NCI-H2081 (cell line): ENCODE measurements at regions not wholly inside any gene's neighbourhood (a gene's known extent, or its start where the extent isn't known, plus 50 kb on each side); places are given as distances from the start of the nearest gene placed in this dataset.
"Not testable (repeated sequence)": the region's sequence is repeated elsewhere in the genome, so short reads cannot be mapped to it uniquely, and the experiment has no call there.

Experiments used
- DNase-seq, 2 experiments: peaks; one replicate each; lab custom pipeline; 2025; lab: John Stamatoyannopoulos, UW

DNA sequence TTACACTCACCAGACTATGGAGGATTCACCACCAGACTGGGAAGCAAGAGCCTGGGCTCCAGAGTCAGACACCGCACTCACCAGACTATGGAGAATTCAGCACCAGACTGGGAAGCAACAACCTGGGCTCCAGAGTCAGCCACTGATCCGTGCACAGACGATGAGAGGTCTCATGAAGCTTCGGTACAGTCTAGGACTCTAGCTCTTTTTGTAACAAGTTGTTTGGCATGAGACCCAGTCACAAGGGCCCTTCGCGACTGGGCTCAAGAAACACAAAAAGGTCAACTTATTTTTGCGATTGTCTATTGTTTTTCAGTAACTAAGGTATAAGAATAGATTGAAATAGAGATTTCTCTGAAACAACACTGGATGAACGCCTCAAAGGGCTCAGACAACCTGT, 192.7 kb upstream of the ADAMTSL1 start:
- DNase-seq = no peak

DNA sequence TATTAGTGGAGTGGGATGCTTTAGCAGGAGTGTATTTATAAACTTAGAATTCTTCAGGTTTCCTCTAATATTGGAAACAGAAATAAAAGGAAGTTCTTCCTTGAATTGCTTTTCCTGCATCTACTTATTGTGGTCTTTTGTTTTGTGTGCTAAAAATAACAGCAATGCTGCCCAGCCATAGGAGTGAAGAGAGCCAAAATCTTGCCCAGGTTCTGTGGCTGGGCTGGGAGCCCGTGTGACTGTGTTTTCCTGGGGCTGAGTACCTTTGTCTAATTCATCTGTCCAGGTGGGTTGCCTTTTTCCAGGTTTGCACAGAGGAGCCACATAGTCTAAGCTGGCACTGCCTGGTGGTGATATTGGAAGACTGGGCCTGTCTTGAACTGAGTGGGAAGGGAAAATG, 179.7 kb upstream of the ADAMTSL1 start:
- DNase-seq = no peak

DNA sequence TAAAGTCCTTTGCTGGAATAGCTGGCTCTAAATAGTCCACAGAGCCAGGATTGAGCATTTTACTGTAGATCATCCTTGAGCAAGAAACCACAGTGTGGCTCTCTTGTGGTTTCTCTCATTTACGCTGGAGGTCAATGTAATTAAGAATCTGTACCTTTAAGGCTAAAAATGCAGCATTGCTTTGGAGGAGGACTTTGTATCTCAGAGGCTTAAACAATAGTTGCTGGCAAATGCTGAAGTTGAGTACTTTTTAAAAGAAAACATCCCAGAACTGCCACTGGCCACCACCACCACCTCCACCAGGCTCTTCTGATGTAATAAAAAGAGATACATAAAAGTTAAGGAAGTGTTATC, 177.3 kb upstream of the ADAMTSL1 start:
- no peak for DNase-seq

DNA sequence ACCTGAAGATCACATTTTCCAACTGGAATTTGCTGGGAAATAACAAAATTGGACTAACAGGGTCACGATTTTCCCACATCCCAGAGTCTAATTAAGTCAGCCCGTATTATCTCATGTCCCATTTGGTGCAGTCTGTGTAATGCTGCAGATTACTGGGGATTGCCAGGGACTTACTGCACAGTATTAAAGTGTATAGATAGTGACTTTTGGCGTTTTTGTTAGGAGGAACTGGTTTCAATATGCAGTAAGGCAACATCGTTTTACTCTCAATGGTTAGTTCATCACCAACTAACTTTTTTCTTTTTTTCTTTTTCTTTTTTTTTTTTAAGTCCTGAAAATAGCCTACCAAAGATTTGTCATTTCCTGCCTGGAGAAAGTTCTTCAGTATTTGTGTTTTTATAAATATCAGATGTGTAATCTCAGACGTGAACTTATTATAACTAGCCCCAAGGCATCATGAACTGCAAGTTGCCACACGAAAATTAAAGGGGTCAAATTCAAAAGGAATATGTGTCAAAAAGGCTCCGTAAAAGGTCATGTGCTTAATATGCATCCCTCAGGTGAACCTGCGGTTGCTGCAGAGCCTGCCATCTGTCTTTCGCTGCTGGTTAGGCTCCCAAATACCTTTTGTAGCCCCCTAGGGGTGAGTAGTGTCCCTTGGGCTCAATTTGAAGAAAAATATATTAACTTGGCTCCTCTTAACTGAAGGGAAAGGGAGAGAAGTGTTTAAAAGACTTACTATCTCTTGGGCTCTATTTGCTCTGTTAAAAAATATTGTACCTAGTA, 176.7 kb upstream of the ADAMTSL1 start:
- no peak for DNase-seq

DNA sequence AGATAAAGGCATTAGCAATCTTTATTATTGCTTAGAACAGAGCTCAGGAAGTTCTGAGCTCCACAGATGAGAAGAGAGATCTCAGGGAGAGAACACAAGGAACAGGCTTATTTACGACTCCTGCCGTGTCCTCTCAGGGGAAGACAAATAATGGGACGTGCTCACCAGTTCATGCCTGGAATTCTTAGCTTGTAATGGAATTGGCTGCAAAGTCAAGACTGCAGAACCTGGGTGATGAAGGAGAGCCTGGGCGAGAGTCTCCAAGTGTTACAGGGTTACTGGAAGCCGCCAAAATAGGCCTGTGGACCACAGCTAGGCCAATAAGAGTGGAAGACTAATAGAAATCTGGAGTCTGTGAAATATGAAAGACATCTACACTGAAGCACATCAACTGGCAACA, 174.5 kb upstream of the ADAMTSL1 start:
- no peak for DNase-seq

DNA sequence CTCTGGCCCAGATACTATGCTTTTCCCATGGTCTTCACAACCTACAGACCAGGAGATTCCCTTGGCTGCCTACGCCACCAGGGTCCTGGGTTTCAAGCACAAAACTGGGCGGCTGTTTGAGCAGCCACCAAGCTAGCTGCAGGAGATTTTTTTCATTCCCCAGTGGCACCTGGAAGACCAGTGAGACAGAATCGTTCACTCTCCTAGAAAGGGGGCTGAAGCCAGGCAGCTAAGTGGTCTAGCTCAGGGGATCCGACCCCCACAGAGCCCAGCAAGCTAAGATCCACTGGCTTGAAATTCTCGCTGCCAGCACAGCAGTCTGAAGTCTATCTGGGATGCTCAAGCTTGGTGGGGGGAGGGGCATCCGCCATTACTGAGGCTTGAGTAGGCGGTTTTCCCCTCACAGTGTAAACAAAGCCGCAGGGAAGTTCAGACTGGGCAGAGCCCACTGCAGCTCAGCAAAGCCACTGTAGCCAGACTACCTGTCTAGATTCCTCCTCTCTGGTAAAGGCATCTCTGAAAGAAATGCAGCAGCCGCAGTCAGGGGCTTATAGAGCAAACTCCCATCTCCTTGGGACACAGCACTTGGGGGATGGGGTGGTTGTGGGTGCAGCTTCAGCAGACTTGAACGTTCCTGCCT, 168.7 kb upstream of the ADAMTSL1 start:
- not testable (repeated sequence) for DNase-seq

DNA sequence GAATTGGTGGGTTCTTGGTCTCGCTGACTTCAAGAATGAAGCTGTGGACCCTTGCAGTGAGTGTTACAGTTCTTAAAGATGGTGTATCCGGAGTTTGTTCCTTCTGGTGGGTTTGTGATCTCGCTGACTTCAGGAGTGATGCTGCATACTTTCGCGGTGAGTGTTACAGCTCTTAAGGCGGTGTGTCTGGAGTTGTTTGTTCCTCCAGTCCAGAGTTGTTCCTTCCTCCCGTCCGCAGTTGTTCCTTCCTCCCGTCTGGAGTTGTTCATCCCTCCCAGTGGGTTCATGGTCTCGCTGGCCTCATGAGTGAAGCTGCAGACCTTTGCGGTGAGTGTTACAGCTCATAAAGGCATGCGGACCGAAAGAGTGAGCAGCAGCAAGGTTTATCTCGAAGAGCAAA, 159.6 kb upstream of the ADAMTSL1 start:
- no peak for DNase-seq

DNA sequence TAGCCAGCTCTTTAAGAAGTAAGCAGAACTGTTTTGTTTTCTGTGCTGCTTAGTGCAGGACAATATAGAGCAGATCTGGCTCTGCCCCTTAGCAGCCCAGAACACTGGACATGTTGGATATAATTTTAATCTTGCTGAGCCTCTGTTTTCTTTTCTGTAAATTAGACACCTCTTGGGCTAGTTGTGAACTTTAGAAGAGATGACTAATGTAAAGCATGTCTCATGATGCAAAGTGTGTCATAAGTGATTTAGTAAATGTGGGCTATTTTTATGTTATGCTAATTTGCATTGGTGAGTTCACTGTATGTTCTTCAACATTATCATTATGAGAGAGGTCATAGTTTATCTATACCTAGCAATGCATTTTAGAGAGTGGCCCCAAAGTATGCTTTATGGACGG, 156.1 kb upstream of the ADAMTSL1 start:
- no peak for DNase-seq

DNA sequence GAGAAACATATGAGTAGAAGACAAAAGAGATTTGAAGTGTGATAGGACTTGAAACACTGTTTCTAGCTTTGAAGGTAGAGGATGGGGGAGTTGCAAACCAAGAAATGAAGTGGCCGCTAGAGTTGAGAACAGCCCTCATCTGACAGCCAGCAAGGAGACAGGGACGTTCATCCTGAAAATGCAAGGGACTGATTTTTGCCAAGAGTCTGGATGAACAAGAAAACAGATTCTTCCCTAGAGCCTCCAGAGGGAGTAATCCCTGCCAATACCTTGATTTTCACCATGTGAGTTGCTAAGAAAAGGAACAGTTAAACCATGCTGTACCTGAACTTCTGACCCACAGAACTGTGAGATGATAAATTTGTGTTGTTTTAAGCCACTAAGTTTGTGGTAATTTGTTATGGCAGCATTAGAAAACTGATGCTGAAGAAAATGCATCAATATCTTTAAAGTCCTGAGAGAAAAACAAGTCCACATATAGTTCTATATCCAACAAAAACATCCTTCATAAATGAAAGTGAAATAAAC, 154.0 kb upstream of the ADAMTSL1 start:
- DNase-seq = no peak

DNA sequence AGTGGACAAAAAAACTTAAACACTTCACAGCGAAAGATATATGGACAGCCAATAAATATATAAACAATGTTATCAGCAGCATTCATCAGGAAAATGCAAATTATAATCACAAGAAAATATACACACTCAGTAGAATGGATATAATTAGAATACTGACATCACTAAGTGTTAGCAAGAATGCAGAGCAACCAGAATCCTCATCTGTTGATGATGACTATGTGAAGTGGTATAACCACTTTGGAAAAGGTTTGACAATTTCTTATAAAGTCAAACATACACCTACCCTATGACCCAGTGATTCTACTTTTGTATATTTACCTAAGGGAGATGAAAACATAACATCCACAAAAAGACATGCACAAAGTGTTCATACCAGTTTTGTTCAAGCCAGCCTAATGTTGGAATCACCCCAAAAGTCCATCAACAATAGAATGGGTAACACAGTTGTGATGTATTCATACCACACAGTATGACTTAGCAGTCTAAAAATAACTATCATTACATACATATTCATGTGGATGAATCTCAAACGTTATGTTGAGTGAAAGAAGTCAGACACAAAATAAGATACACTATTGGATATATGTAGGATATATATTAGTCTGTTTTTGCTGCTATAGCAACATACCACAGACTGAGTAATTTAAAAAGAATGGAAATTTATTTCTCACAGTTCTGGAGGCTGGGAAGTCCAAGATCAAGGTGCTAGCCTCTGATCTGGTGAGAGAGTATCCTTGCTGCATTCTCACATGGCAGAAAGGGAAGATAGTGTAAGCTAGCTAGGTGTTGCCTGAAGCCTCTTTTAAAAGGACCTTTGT, 148.8 kb upstream of the ADAMTSL1 start:
- DNase-seq = no peak

DNA sequence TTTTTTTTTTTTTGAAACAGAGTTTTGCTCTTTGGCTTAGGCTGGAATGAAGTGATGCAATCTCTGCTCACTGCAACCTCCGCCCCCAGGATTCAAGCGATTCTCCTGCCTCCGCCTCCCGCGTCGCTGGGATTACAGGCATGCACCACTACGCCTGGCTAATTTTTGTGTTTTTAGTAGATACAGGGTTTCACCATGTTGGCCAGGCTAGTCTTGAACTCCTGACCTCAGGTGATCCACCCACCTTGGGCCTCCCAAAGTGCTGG, 148.3 kb upstream of the ADAMTSL1 start:
- not testable (repeated sequence) for DNase-seq

DNA sequence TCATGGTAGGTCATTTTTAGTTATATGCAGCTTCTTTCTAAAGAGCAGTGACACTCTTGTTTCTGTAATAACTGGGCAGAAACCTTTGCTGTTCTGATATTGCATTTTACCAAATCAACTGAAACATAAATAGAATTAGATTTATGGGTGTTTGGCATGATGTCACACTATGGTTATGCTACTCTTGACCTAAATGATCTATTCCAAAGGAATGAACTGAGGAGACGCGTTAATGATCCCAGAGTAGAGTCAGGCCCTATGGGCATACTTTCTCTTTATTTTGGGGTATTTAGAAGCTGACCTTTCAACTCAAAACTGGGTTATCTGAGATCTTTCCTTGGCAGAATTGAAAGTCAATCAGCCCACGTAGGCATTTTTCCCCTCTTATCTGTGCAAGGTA, 146.8 kb upstream of the ADAMTSL1 start:
- DNase-seq = no peak

DNA sequence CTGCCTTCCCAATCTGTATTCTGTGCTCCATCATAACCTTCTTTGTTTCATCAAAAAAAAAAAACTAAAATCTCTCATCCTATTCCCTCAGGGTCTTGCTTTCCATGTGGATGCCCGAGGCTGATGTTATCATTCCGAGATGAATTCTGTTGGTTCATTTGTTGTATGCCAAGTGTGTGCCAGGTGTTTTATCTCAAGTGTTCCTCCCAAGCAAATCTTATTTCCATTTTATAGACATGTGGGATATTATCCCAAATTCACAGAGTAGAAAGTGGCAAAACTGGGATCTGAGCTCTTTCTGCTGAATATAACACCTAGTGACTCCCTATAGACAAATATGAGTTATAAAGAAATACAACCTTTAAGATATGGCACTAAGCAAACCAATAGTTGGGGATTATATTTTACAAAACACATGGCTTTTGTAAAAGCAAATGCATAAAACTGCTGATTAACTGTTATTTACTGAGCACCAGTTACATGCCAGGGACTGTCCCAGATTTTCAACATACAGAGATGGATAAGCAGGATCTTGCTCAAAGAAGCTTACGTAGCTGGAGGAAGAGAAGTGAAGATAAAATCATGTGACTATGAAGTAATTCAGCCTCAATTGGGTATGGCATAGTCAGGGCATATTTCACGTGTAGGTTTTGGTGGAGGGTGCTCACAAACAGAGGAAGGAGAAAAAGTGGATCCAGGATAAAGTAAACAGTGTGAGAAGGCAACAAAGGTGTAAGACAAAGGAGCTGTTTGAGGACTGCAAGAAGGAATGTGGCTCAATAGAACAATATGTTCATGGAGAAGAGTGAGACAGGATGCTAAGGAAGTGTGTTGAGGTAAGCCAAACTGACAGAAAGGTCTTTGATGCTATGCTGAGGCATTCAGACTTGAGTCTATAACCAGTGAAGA, 143.3 kb upstream of the ADAMTSL1 start:
- no peak for DNase-seq

DNA sequence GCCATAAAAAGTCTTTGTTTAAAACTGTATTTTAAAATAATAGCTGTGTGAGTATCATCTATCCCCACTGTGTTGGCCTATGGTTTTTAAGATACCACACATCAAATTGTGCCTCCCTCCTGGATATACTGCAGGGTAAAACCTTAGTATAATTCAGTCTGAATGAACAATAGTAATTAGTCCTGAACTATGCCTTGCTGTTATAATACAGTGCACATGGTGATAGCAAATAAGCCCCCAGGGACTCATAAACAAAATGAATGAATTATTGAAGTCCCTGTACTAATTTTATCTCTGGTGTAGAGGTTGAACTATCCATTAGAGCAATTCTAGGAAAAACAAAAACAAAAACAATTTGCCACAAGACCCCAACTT, 142.7 kb upstream of the ADAMTSL1 start:
- DNase-seq = peak; percentile 5 to 21

DNA sequence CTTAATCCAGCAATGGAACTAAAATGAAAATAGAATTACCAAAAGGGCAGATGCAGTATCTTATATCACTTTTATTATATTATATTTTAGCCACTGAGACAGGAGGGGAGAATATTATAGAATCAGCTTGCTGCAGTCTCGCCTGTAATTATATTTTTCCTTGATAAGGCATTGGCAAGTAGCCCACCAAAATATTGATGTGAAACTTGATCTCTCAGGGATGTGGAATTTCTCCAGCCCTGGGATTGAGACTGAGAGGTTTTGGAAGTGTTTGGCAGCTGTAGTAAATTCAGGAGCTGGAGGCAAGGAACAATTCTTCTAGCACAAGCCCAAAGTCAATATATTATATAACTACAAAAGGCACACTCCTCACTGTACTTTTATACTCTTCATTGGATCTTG, 142.1 kb upstream of the ADAMTSL1 start:
- DNase-seq = peak; percentile 5 to 13

DNA sequence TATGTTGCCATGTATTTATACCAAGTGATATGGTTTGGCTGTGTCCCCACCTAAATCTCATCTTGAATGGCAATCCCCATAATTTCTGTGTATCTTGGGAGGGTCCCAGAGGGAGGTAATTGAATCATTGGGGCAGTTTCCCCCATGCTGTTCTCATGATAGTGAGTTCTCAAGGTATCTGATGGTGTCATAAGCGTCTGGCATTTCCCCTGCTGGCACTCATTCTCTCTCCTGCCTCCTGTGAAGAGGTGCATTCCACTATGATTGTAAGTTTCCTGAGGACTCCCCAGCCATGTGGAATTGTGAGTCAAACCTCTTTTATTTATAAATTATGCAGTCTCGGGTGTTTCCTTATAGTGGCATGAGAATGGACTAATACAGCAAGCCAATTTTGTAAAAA, 140.8 kb upstream of the ADAMTSL1 start:
- no peak for DNase-seq

DNA sequence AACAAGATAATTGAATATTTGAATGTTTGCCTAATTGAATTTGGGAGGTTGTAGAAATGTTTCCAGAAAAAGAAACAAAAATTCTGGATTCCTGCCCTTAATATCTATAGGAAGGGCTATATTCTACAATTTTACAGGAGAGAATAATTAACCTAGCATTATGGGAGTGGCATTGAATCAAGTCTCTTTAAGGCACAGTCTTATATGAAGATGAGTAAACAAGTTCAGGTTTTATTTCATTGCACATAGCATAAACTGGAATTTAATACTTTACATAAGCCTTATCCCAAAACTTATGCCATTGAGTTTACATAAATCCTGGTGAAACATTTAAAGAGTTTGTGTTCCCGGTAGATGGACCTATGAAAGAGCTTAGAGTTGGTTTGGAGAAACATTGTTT, 138.1 kb upstream of the ADAMTSL1 start:
- DNase-seq = no peak

DNA sequence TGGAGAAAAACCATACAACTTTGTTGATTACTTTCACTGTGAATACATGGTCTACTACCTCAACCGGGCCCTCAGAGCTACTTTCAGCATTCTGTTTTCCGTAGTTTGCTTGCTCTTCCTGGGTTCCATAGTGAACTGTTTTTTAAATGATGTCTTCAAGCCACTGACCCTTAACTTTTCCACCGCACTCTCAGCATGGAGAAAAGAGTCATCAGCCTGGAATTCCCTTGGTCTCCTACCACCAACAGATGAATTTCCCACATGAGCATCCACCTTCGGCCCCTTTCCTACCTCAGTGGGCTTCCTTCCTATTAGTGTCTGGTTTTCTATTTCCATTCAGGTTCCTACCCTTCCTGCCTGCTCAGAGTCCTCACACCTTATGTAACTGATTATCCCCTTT, 135.9 kb upstream of the ADAMTSL1 start:
- DNase-seq = no peak

DNA sequence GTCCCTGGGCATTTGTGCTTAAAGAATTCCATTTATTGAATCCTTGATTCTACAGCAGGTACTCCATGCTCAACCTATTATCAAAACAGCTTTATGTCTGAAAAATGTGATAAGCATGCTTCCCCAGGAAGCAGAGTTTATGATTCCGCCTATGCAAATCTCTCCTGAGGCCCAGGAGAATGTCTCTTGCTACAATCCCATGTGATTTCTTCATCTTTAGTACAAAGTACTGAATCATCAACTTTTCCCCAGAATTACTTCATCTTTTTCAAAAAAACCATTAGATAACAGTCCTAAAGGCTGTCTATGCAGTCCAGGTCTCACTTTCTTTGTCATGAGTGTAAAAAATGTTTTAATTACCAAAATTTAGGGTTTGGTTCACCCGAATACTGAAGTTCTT, 130.2 kb upstream of the ADAMTSL1 start:
- no peak for DNase-seq

DNA sequence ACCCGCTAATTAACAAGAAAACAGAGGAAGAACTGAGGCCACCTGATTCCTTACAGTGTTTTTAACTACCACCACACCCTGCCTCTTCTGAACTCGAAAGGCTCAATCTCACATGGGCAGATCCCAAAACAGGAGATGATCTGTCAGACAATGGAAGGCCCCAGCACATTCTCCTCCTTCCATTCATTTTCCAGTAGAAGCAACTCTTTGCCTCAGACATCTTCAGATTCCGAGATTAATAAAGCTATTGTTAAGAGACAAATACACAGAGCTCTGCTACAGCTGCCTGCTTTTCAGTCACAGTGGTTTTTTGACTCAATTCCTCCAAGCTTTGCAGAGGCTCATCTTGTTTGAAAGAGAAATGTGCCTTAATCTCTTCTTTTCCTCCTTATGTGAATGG, 127.2 kb upstream of the ADAMTSL1 start:
- no peak for DNase-seq

DNA sequence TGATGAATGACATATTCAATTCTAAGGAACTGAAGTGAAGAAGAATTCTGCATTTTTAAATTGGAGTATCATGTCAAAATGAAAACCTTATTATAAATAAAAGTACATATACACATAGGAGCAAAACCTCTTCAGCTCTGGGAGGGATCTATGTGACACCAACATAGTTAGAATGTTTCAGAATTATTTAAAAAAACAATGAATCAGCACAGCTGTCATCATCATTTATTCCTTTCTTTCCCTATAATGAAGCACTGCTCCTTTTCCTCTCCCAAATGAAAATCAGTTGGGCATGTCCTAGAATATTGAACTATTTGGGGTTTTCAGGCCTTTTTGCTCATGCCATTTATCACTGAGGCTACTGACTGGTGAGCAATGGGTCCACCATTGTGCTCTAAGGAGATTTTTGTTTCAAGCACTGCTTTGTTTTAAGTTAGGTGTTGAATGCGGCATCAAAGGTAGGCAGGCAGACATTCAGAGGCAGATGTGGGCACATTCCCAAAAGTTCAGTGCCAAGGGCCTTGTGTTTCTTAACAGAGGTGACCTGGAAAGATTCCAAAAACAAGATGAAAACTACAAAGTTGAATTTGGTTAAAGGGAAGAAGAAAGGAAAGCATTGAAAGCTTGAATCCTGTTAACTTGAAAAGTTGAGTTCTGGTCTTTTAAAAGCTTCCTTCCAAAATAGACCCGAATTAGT, 126.4 kb upstream of the ADAMTSL1 start:
- no peak for DNase-seq

DNA sequence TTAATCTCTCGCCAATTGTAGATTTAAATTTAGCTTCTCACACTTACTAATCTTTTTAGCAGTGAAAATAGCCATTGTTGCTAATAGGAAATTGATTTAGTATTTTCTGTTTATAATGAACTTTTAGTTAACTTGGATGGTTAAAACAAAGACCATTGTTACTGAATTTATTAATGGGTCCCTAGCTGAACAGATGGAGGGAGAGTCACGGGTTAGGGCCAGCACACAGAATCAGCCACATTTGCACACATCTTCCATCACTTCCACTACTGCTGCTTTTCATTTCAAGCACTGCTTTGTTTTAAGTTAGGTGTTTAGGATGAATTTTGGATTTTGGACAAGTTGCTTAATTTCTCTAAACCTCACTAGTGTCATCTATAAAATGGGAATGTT, 125.9 kb upstream of the ADAMTSL1 start:
- DNase-seq = no peak
